GM21529 (cell line): ENCODE measurements at regions not wholly inside any gene's neighbourhood (a gene's known extent, or its start where the extent isn't known, plus 50 kb on each side); places are given as distances from the start of the nearest gene placed in this dataset.

Experiments
- ATAC-seq: cut with Tn5 transposase; IDR thresholded peaks from one replicate; pipeline ENCODE4 v1.9.1; 2021; ENCODE audit not compliant: unreplicated experiment

GRCh38 chr17:79539944-79540705, 70.7 kb downstream of the RBFOX3 start:
- ATAC-seq, result no peak

DNA sequence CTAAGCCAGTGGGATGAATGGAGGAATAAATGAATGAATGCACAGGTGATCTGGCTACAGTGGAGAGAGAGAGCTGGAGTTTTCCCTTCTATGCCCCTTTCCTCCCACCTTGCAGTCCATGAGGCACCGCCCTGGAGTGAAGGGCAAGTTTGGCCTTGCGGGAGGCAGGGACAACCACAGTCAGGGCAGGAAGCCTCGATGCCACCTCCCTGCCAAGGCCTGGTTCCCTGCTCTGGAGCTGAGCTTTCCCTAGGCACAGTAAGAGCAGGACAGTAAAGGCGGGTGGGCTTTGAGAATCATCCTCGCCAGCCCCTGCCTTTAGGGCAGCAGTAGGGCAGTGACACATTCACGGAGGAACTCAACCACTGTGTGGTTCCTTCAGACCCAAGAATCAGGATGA, 72.6 kb downstream of the RBFOX3 start:
- ATAC-seq, result no peak

- ATAC-seq, result no peak
Observed at GRCh38 chr17:79537686-79538085, 73.2 kb downstream of the RBFOX3 start.

DNA sequence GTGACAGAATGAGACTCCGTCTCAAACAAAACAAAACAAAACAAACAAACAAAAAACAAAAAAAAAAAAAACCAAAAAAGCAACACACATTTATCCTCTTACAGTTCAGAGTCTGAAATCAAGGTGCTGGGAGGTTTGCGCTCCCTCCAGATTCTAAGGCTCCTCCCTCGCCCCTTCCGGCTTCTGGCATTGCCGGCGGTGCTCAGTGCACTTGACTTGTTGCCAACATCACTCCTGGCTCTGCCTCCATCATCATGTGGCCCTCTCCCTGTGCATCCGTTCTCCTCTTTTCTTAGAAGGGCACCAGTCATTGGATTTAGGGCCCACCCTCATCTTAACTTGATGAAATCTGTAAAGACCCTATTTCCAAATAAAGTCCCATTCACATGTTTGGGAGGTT, 73.8 kb downstream of the RBFOX3 start:
- ATAC-seq, result no peak

DNA sequence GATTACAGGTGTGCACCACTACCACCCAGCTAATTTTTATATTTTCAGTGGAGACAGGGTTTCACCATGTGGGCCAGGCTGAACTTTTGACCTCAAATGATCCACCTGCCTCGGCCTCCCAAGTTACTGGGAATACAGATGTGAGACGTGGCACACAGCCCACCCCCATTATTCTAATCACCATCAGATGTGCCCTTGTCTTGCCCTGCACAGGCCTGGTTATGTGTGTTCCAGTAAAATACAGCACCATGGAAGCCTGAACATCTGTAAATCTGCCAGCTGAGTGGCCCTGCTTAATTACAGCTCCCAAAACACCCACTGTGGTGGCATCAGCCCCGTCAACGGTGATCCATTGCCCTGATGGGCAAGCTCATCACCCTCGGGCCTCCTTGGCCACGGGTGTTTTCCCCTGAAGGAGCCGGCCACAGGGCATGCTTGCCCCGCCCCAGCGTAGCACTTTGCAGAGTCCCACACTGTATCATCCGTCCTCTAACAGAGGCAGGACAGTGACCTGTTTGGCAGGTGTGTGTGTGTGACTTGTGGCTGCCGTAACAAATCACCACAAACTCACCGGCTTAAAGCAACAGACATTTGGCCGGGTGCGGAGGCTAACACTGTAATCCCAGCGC, 74.5 kb downstream of the RBFOX3 start:
- ATAC-seq, result no peak

DNA sequence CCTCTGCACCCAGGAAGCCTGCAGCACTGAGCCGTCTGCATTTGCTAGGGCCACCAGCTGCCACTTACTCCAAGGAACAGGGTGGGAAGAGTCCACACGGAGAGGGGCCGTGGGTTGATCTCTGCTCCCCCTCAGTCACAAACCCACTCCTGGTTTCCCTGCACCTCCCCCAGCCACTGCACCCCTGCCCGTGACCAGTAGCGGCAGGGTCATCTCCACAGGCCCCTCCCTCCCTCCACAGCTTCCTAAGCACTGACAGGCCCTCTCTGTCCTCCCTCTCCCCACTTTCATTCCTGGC, 75.2 kb downstream of the RBFOX3 start:
- ATAC-seq, result no peak

- no peak for ATAC-seq
Observed at GRCh38 chr17:79534851-79535727, 75.8 kb downstream of the RBFOX3 start.

GRCh38 chr17:79534111-79534510, 76.7 kb downstream of the RBFOX3 start:
- ATAC-seq, result no peak

DNA sequence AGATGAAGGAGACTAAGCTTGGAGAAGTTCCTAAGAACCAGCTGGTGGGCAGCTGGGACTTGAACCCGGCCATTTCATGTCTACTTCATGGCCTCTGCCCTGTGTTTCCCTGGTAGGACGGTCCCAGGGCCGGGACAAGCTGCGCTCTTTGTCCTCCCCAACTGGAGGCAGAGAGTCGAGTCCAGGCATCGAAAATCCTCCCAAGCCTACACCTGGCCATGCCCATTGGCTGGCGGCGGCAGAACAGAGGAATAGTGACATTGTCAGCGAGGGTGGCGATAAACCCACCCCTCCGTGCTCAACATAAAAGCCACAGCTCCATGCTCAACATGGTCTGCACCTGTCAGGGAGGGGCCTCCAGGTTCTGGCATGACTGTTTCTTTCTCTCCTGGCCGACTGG, 77.7 kb downstream of the RBFOX3 start:
- ATAC-seq, result no peak

GRCh38 chr17:79532107-79532790, 78.6 kb downstream of the RBFOX3 start:
- ATAC-seq, result no peak

- ATAC-seq, result no peak
Observed at GRCh38 chr17:79531191-79532095, 79.4 kb downstream of the RBFOX3 start.

DNA sequence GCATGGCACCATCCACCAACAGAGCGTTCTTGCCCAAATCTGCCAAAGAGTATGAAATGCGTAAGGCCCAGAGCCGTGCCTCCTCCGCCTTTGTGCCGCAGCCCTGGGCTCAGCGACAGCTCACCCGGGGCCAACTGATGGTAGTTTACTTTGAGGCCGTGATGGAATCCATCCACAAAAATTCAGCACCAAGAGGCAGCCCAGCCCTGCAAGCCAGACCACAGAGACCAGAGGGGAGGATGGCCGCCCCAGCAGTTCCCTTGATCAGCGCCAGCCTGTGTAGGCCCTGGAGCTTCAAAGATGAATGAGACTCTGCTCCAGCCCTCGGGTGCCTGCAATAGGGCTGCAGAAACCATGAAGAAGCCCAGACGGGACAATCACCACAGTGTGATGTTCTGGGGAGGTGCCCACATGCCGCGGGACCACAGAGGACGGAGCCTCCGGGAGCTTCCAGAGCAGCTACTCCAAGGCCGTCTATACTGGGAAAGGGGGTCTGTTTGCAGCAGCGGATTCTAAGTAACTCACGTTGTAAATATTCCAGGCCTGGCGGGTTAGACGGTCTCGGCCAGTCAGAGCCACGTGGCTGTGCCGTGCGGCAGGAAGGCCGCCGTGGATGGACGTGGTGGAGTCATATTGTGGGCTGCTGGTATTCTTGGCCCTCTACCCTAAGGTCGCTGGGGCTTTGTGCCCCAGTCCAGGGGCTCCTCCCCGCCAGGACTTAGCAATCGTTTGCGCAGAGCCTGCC, 80.3 kb downstream of the RBFOX3 start:
- no peak for ATAC-seq

DNA sequence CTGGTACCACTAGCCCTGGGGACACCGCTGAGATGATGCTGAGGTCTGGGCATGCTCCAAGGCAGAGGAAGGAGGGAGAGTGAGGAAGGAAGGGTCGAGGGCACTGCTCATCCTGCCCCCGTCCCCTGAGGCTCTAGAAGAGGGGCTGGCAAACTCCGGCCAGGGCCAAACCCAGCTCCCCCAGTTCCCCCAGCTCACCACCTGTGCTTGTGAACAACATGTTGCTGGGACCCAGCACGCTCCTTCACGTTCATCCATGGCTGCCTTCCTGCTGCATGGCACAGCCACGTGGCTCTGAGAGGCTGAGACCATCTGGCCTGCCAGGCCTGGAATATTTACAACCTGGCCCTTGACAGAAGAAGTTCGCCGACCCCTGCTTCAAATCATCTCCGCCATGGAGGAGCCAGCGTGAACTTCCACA, 81.2 kb downstream of the RBFOX3 start:
- no peak for ATAC-seq

DNA sequence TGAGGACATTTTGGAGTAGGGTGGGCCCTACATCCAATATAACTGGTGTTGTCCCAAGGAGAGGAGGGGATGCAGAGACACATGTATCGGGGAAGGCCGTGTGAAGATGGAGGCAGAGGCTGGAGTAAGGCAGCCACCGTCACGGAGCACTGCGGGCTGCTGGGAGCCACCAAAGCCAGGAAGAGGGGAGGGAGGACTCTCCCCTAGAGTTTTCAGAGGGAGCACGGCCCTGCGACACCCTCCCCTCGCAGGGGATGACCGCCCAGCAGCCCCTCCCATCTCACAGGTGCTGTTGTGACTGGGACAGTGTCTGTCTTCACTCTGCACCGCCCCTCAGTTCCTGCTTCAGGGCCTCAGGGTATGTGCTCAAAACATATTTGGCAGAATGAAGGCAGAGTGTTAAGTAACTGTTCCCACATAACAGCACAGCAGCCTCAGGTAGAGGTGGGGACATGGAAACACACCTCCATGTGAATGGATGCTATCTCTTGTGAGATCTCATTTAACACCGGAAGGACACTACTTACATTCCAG, 82.2 kb downstream of the RBFOX3 start:
- ATAC-seq, result no peak

DNA sequence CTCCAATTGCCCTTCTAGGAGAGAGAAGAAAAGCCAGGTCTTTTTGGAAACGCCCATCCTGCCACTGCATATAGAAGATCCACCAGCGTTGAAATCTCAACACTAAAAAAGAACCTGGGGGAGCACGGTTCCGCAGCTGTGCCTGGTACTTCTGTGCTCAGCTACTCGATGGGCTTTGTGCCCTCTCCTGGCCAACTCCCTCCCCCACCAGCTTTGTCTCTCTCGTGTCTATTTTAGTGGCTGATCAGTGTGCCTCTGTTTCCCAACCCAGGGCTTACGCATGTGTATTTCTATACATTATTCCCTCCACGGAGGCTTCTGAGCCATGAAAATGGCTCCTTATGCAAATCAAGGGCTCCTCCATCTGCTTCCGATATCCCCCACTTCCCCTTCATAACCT, 83.5 kb downstream of the RBFOX3 start:
- ATAC-seq, result no peak

DNA sequence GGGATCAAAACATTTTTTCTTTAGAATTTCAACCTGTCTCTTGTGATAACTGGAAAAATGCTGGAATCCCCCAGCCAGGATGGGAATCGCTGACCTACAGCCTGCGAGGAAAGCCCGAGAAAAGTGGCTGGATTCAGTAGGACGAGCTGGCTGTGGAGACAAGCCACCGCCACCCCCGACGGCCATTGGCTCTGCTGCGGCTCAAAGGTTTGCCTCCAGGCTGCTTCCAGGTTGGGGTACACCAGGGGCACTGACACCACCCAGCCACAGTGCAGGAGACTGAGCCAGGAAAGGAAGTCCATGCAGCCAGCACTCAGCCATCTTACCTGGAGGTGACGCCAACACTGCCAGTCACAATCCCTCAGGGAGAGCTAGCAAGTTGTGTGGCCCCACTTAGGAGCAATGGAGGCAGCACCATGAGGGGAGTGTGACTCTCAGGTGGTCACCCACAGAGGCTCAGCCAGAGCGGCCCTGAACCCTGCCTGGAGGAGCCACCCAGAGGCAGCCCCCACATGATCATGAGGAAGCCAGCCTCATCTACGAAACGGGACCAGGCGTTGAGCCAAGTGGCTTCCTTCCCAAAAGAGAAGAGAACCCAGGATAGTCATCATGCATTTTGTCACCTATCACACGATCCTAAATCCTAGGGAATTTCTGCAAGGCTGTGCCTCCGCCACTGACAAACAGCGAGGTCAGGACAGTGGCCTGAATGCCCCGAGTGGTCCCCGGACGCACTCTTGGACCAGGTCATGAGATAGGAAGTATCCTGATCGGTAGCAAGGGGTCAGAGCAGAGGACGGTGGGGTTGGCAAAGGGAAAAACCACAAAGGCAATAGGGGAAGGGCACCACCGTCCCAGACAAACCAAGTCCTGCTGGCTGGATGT, 84.8 kb downstream of the RBFOX3 start:
- ATAC-seq, result no peak

GRCh38 chr17:79524213-79525187, 86.4 kb downstream of the RBFOX3 start:
- no peak for ATAC-seq
